ENCODE measurements at regions not wholly inside any gene's neighbourhood (a gene's known extent, or its start where the extent isn't known, plus 50 kb on each side); places are given as distances from the start of the nearest gene placed in this dataset.
"Not testable (repeated sequence)": the region's sequence is repeated elsewhere in the genome, so short reads cannot be mapped to it uniquely, and the experiment has no call there.

GRCh38 chr5:106521701-106522100 lies 1149.0 kb downstream of the EFNA5 start:
- DNase-seq: no peak

GRCh38 chr5:106510321-106510720 lies 1160.4 kb downstream of the EFNA5 start:
- DNase-seq: no peak

- DNase-seq: no peak
Observed at GRCh38 chr5:106508894-106509293, 1161.8 kb downstream of the EFNA5 start.

GRCh38 chr5:106493910-106494309 lies 1176.8 kb downstream of the EFNA5 start:
- no peak for DNase-seq

- no peak for DNase-seq
Observed at GRCh38 chr5:106489004-106489403, 1181.7 kb downstream of the EFNA5 start.

GRCh38 chr5:106488407-106488806 lies 1182.3 kb downstream of the EFNA5 start:
- DNase-seq: no peak

- no peak for DNase-seq
Observed at GRCh38 chr5:106481374-106481773, 1189.4 kb downstream of the EFNA5 start.

- DNase-seq: no peak
Observed at GRCh38 chr5:106476630-106477029, 1194.1 kb downstream of the EFNA5 start.

- no peak for DNase-seq
Observed at GRCh38 chr5:106474066-106474465, 1196.7 kb downstream of the EFNA5 start.

GRCh38 chr5:106459541-106459940 lies 1211.2 kb downstream of the EFNA5 start:
- no peak for DNase-seq

GRCh38 chr5:106454651-106455415 lies 1215.9 kb downstream of the EFNA5 start:
- no peak for DNase-seq

GRCh38 chr5:106454050-106454449 lies 1216.7 kb downstream of the EFNA5 start:
- DNase-seq: no peak

GRCh38 chr5:106451998-106452397 lies 1218.7 kb downstream of the EFNA5 start:
- DNase-seq: no peak

- no peak for DNase-seq
Observed at GRCh38 chr5:106443746-106444145, 1227.0 kb downstream of the EFNA5 start.

GRCh38 chr5:106435185-106435584 lies 1235.6 kb downstream of the EFNA5 start:
- DNase-seq: no peak

GRCh38 chr5:106430733-106431132 lies 1240.0 kb downstream of the EFNA5 start:
- DNase-seq: not testable (repeated sequence)

GRCh38 chr5:106423109-106423897 lies 1247.4 kb downstream of the EFNA5 start:
- DNase-seq: no peak

- no peak for DNase-seq
Observed at GRCh38 chr5:106420102-106420501, 1250.6 kb downstream of the EFNA5 start.

- no peak for DNase-seq
Observed at GRCh38 chr5:106418196-106418595, 1252.5 kb downstream of the EFNA5 start.

GRCh38 chr5:106417566-106417965 lies 1253.2 kb downstream of the EFNA5 start:
- DNase-seq: no peak

GRCh38 chr5:106417163-106417562 lies 1253.6 kb downstream of the EFNA5 start:
- DNase-seq: no peak

GRCh38 chr5:106415541-106415940 lies 1255.2 kb downstream of the EFNA5 start:
- DNase-seq: no peak

- DNase-seq: no peak
Observed at GRCh38 chr5:106414342-106414741, 1256.4 kb downstream of the EFNA5 start.

- no peak for DNase-seq
Observed at GRCh38 chr5:106412606-106413005, 1258.1 kb downstream of the EFNA5 start.
